Memory B cell (primary cell): ENCODE measurements at regions not wholly inside any gene's neighbourhood (a gene's known extent, or its start where the extent isn't known, plus 50 kb on each side); places are given as distances from the start of the nearest gene placed in this dataset.
"Not testable (repeated sequence)": the region's sequence is repeated elsewhere in the genome, so short reads cannot be mapped to it uniquely, and the experiment has no call there.

ENCODE experiments used
- ATAC-seq: fragments of 150-1000 bp; cut with Tn5 transposase; 2 replicates; pipeline ENCODE4 v1.10.0; 2021; ENCODE audit warnings: low read depth, mild to moderate bottlenecking, moderate library complexity
- DNase-seq, 2 donors: peaks; one replicate each; pipeline ENCODE4 v3.0.0; 2022; ENCODE audit warnings: low spot score in 2 of 2
- H3K27ac Mint-ChIP-seq: one replicate; pipeline ENCODE4 v1.8.0; 2022; ENCODE audit warnings: mild to moderate bottlenecking, moderate library complexity, mixed read lengths
- H3K27me3 Mint-ChIP-seq: one replicate; pipeline ENCODE4 v1.8.0; 2022; ENCODE audit warnings: mixed read lengths
- H3K36me3 Mint-ChIP-seq: one replicate; pipeline ENCODE4 v1.8.0; 2022; ENCODE audit warnings: mild to moderate bottlenecking, mixed read lengths
- H3K4me1 Mint-ChIP-seq: one replicate; pipeline ENCODE4 v1.8.0; 2022; ENCODE audit warnings: mixed read lengths
- H3K4me3 Mint-ChIP-seq: one replicate; pipeline ENCODE4 v1.8.0; 2022; ENCODE audit warnings: mild to moderate bottlenecking, moderate library complexity, mixed read lengths
- H3K9me3 Mint-ChIP-seq: one replicate; pipeline ENCODE4 v1.8.0; 2022; ENCODE audit warnings: mixed read lengths

DNA sequence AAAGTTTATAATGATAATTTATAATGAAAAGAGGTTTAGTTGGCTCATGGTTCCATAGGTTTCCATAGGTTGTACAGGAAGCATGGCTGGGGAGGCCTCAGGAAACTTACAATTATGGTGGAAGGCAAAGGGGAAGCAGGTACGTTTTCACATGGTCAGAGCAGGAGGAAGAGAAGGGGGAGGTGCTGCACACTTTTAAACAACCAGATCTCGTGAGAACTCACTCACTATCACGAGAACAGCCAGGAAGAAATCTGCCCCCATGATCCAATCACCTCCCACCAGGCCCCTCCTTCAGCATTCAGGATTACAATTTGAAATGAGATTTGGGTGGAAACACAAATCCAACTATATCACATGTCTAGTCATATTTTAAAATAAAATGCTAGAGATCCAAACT is 64.1 kb upstream of the ABLIM1 start:
- not testable (repeated sequence) for H3K36me3 Mint-ChIP-seq, H3K4me1 Mint-ChIP-seq, H3K9me3 Mint-ChIP-seq, H3K27me3 Mint-ChIP-seq, DNase-seq, H3K4me3 Mint-ChIP-seq, H3K27ac Mint-ChIP-seq, ATAC-seq

GRCh38 chr10:114723361-114723760 is 65.3 kb upstream of the ABLIM1 start:
- no peaks in the 10 kb centered on the region for H3K4me1 Mint-ChIP-seq
- H3K27me3 Mint-ChIP-seq: peaks cover 9% of the 10 kb centered on the region
- no peak overlapping the region for H3K4me3 Mint-ChIP-seq
- ATAC-seq (no peak), DNase-seq (no peak)
- H3K36me3 Mint-ChIP-seq: no peaks in the 10 kb centered on the region
- H3K27ac Mint-ChIP-seq: no peak overlapping the region
- H3K9me3 Mint-ChIP-seq: peaks cover 3% of the 10 kb centered on the region

DNA sequence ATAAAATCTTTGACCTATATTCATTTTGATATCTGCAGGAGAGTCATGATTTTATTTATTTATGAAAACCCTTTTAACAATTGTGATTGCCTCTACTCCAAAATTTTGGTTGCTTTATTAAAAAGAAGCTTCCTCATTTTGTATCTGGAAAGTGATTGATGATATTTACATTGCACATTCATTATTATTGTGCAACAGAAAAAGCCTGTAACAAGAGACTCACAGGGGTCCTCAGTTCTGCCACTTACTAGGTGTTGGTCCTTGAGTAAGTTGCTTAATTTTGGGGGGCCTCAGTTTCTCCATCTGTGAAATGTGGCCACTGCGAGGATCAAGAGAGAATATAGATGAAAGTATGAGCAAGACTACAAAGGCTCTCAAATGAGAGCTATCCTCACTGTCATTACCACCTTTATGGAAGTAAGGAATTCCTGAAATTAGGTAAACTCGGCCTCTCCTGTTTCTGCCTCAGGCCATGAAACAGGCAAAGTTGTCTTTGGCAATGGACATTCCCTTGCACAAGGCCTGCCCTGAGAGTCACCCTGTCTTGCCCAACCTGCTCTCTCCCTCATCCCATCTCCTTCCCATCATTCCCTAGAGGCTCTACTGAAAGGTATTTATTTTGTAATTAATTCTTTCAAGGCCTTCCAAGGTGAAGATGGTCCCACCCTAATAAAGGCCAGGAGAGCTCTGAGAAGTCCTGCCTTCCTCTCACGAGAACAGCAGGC is 66.1 kb upstream of the ABLIM1 start:
- ATAC-seq: no peak
- Mint-ChIP-seq H3K36me3 (no peaks in the 10 kb centered on the region), H3K4me1 (no peaks in the 10 kb centered on the region), H3K27ac (no peak overlapping the region), H3K9me3 (peaks cover 3% of the 10 kb centered on the region), H3K4me3 (no peak overlapping the region), H3K27me3 (peaks cover 9% of the 10 kb centered on the region)
- no peak for DNase-seq

GRCh38 chr10:114724716-114725106 is 66.6 kb upstream of the ABLIM1 start:
- no peaks in the 10 kb centered on the region for H3K4me1 Mint-ChIP-seq
- no peak for DNase-seq
- no peak overlapping the region for H3K27ac Mint-ChIP-seq
- H3K27me3 Mint-ChIP-seq: peaks cover 9% of the 10 kb centered on the region
- no peaks in the 10 kb centered on the region for H3K36me3 Mint-ChIP-seq
- ATAC-seq: no peak
- H3K4me3 Mint-ChIP-seq: no peak overlapping the region
- peaks cover 3% of the 10 kb centered on the region for H3K9me3 Mint-ChIP-seq

DNA sequence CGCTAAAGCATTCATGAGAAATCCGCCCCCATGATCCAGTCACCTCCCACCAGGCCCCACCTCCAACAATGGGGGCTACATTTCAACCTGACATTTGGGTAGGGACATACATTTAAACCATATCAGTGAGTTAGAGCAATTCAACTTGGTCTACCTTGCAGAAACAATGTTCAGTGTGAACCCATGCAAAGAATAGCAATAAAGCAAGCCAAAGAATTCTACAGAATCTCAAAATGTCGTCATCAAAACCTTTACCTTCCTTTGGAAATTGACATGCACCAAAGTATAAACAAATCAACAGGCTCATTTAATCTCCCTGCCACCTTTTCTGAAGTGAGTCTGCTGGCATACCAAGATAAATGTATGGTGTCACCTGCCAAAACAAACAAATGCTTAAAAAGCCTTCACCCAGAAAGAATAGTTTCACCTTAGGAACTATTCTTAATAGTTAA is 68.8 kb upstream of the ABLIM1 start:
- H3K4me1 Mint-ChIP-seq: no peaks in the 10 kb centered on the region

GRCh38 chr10:114728325-114728724 is 70.2 kb upstream of the ABLIM1 start:
- H3K27me3 Mint-ChIP-seq: peaks cover 4% of the 10 kb centered on the region
- no peak for DNase-seq
- H3K27ac Mint-ChIP-seq: no peak overlapping the region
- no peak overlapping the region for H3K4me3 Mint-ChIP-seq
- peaks cover 3% of the 10 kb centered on the region for H3K9me3 Mint-ChIP-seq
- H3K4me1 Mint-ChIP-seq: no peaks in the 10 kb centered on the region
- no peaks in the 10 kb centered on the region for H3K36me3 Mint-ChIP-seq
- no peak for ATAC-seq

More for the DNA sequence above, 68.8 kb upstream of the ABLIM1 start:
- peaks cover 3% of the 10 kb centered on the region for H3K9me3 Mint-ChIP-seq
- H3K4me3 Mint-ChIP-seq: no peak overlapping the region
- H3K36me3 Mint-ChIP-seq: no peaks in the 10 kb centered on the region
- DNase-seq: no peak
- no peak overlapping the region for H3K27ac Mint-ChIP-seq
- no peak for ATAC-seq
- peaks cover 2% of the 10 kb centered on the region for H3K27me3 Mint-ChIP-seq

DNA sequence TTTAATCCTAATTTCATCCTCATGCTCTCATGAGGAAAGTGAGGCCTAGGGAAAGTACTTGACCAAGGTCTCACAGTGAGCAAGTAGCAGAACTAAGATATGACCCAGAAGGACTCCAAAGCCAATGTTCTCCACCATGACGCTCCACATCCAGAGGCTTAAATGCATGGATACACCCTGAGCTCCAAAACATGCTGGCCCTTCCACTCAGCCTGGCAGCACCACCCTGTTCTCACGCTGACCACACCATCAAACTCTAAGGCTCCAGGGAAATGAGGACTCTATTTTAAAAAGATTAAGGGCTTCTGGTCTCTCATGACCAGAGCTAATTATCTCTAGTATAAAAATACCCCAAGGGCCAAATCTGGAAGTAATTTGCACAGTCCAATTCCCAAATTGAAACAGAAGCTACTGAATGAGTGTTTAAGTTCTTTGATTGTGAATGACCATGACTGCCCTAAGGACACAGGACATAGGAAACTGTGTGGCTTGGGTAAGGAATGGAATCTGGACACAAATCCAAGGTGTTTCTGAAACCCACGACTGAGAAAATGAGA is 71.1 kb upstream of the ABLIM1 start:
- Mint-ChIP-seq H3K27ac (no peak overlapping the region), H3K36me3 (no peaks in the 10 kb centered on the region), H3K27me3 (peaks cover 5% of the 10 kb centered on the region), H3K9me3 (peaks cover 3% of the 10 kb centered on the region), H3K4me3 (no peak overlapping the region), H3K4me1 (no peaks in the 10 kb centered on the region)
- no peak for DNase-seq
- no peak for ATAC-seq

GRCh38 chr10:114730291-114730690 is 72.2 kb upstream of the ABLIM1 start:
- Mint-ChIP-seq H3K4me1 (no peaks in the 10 kb centered on the region), H3K27me3 (peaks cover 10% of the 10 kb centered on the region), H3K4me3 (no peak overlapping the region), H3K27ac (no peak overlapping the region), H3K36me3 (no peaks in the 10 kb centered on the region), H3K9me3 (peaks cover 3% of the 10 kb centered on the region)
- no peak for DNase-seq
- no peak for ATAC-seq

DNA sequence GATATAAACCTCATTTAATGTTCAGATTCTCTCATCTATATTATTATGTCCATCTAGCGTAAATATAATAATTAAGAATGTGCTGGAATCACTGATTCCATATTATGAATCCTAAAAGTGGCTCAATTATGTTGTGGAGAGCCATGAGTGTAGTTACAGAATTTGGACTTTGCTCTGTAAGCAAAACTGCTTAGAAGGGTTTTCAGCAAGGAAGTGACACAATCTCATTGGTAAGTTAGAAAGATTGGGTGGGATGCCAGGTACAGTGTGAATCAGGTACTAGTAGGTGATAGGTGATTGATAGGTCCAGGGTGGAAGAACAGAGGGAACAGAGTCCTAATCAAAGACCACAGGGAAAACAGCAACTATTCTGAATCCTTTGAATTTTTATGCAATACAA is 74.9 kb upstream of the ABLIM1 start:
- Mint-ChIP-seq H3K27me3 (peaks cover 11% of the 10 kb centered on the region), H3K27ac (no peak overlapping the region), H3K9me3 (peaks cover 2% of the 10 kb centered on the region), H3K36me3 (no peaks in the 10 kb centered on the region), H3K4me1 (no peaks in the 10 kb centered on the region), H3K4me3 (no peak overlapping the region)
- ATAC-seq: no peak
- no peak for DNase-seq

GRCh38 chr10:114735946-114736345 is 77.9 kb upstream of the ABLIM1 start:
- no peak for DNase-seq
- H3K27ac Mint-ChIP-seq: no peak overlapping the region
- peaks cover 14% of the 10 kb centered on the region for H3K27me3 Mint-ChIP-seq
- ATAC-seq: no peak
- no peaks in the 10 kb centered on the region for H3K36me3 Mint-ChIP-seq
- no peaks in the 10 kb centered on the region for H3K4me1 Mint-ChIP-seq
- no peak overlapping the region for H3K4me3 Mint-ChIP-seq
- no peaks in the 10 kb centered on the region for H3K9me3 Mint-ChIP-seq

DNA sequence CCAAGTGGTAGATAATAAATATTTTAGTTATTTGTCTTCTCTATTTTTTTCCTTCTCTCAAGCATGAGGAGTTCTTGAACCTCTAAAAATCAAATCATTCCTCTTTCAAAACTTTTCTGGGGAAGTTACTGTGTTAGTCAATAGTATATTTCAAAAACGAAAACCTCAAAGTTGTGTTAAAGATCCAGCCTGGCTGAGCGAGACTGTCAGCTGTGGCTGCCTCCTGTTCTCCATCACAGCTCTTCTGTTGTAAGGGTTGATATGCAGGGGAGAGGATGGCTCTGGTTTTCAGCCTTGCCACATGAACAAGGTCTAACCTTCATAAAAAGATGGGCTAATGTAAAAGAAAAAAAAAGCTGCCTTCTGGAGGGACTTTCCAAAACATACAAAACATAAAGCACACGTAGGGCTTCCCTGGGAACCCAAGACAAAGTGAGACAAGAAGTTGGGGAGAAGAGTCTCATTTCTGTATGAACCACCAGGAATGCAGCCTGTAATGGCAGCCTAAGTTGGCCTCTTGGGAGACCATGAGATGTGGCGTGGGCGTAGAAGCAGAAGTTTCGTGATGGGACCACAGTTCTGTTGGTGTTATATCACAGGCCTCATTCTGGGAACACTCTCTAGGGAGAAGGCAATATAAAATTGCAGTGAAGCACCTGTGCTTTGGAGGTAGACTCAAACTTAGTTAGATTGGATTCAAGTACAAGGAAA is 77.9 kb upstream of the FHIP2A start:
- no peaks in the 10 kb centered on the region for H3K4me1 Mint-ChIP-seq
- no peak overlapping the region for H3K27ac Mint-ChIP-seq
- H3K36me3 Mint-ChIP-seq: no peaks in the 10 kb centered on the region
- peaks cover 9% of the 10 kb centered on the region for H3K27me3 Mint-ChIP-seq
- H3K4me3 Mint-ChIP-seq: no peak overlapping the region
- DNase-seq: no peak
- no peaks in the 10 kb centered on the region for H3K9me3 Mint-ChIP-seq
- ATAC-seq: no peak

DNA sequence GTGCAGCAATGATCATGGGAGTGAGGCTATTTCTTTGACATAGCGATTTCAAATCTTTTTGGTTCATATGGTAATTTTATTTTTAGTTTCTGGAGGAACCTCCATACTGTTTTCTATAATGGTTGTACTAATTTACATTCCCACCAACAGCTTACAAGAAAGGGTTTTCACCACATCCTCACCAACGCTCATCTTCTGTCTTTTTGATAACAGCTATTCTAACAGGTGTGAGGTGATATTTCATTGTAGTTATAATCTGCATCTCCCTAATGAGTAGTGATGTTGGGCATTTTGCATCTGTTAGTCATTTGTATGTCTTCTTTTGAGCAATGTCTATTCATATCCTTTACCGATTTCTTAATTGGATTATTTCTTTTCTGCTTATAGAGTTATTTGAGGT is 75.0 kb upstream of the FHIP2A start:
- H3K9me3 Mint-ChIP-seq: no peaks in the 10 kb centered on the region
- no peak for ATAC-seq
- H3K27ac Mint-ChIP-seq: no peak overlapping the region
- H3K27me3 Mint-ChIP-seq: peaks cover 11% of the 10 kb centered on the region
- no peaks in the 10 kb centered on the region for H3K4me1 Mint-ChIP-seq
- no peak overlapping the region for H3K4me3 Mint-ChIP-seq
- no peak for DNase-seq
- no peaks in the 10 kb centered on the region for H3K36me3 Mint-ChIP-seq

- H3K36me3 Mint-ChIP-seq: peaks cover 2% of the 10 kb centered on the region
- H3K27ac Mint-ChIP-seq: no peak overlapping the region
- peaks cover 3% of the 10 kb centered on the region for H3K9me3 Mint-ChIP-seq
- H3K27me3 Mint-ChIP-seq: peaks cover 19% of the 10 kb centered on the region
- no peaks in the 10 kb centered on the region for H3K4me1 Mint-ChIP-seq
- no peak for ATAC-seq
- no peak for DNase-seq
- no peak overlapping the region for H3K4me3 Mint-ChIP-seq
Measured at GRCh38 chr10:114748241-114748640, 73.3 kb upstream of the FHIP2A start.

DNA sequence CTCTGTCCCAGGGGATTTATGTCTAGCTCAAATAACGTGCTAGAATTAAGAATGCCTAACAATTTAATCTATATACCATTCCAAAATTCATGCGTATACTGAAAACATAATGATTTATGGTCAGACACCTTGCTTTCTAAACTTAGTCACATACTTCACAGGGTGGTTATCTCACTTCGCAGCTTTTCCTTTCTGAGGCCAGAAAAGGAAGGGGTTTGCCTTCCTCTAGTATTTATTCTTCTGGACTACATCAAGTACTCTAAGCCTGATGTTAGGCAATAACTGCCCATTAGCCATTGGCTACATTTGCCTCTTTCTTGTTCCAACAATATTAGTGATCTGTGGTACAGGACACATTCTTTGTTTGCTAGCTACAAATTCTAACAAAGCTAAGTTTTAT is 72.6 kb upstream of the FHIP2A start:
- ATAC-seq: no peak
- Mint-ChIP-seq H3K27ac (no peak overlapping the region), H3K4me1 (no peaks in the 10 kb centered on the region), H3K4me3 (no peak overlapping the region), H3K36me3 (peaks cover 2% of the 10 kb centered on the region), H3K9me3 (peaks cover 3% of the 10 kb centered on the region), H3K27me3 (peaks cover 19% of the 10 kb centered on the region)
- DNase-seq: no peak
